Breast epithelium (tissue), 3 donors: ENCODE measurements at regions not wholly inside any gene's neighbourhood (a gene's known extent, or its start where the extent isn't known, plus 50 kb on each side); places are given as distances from the start of the nearest gene placed in this dataset.

ENCODE experiments used
- POLR2A ChIP-seq: fragments of 450-650 bp; IDR thresholded peaks from one replicate; pipeline ENCODE4 v1.6.1; 2016; ENCODE audit warnings: antibody characterized with exemption, mild to moderate bottlenecking, moderate library complexity
- TF ChIP-seq, protein P1 (sequence below), 3 donors: fragments of 450-650 bp; IDR thresholded peaks; one replicate each; pipeline ENCODE4 v1.5.1; 2016 to 2017; ENCODE audit warnings: antibody characterized with exemption in 3 of 3, mild to moderate bottlenecking in 3 of 3, moderate library complexity in 3 of 3

DNA sequence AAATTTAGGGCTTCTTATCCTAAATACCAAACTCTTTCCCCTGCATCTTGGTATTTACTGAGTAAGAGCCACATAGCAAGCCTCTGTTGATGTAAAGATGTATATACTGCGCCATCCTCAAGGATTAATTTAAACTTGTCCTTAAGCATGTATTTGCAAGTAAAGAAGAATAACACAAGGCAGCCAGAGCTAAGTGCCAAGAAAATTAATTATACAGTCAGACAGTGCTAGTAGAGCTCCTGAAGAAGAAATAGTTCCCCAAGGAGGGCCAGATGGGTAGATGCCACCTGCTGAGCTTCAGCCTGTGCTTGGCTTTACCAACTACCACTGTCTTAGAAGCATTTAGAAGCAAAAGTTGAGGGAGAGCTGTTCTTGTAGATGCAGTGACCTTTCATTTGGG is 470.0 kb downstream of the BUD13 start:
- TF ChIP-seq, protein P1, sequence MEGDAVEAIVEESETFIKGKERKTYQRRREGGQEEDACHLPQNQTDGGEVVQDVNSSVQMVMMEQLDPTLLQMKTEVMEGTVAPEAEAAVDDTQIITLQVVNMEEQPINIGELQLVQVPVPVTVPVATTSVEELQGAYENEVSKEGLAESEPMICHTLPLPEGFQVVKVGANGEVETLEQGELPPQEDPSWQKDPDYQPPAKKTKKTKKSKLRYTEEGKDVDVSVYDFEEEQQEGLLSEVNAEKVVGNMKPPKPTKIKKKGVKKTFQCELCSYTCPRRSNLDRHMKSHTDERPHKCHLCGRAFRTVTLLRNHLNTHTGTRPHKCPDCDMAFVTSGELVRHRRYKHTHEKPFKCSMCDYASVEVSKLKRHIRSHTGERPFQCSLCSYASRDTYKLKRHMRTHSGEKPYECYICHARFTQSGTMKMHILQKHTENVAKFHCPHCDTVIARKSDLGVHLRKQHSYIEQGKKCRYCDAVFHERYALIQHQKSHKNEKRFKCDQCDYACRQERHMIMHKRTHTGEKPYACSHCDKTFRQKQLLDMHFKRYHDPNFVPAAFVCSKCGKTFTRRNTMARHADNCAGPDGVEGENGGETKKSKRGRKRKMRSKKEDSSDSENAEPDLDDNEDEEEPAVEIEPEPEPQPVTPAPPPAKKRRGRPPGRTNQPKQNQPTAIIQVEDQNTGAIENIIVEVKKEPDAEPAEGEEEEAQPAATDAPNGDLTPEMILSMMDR (IDR thresholded peaks at IDR 0.05): no peak
- no peak for TF ChIP-seq POLR2A
